Mesenchymal stem cell (in vitro differentiated cells and primary cell): ENCODE measurements at regions not wholly inside any gene's neighbourhood (a gene's known extent, or its start where the extent isn't known, plus 50 kb on each side); places are given as distances from the start of the nearest gene placed in this dataset.
"Not testable (repeated sequence)": the region's sequence is repeated elsewhere in the genome, so short reads cannot be mapped to it uniquely, and the experiment has no call there.

ENCODE experiments used
- DNase-seq: peaks from one replicate; pipeline ENCODE4 v3.0.0-alpha.2; 2013
- H2AFZ ChIP-seq: one replicate; pipeline ENCODE4 v1.6.1; 2013; ENCODE audit warnings: low read depth, mild to moderate bottlenecking, control low read depth, inconsistent platforms, low read length, moderate library complexity
- H2AK5ac ChIP-seq: 2 replicates; pipeline ENCODE4 v1.6.1; 2013; ENCODE audit warnings: low read length, moderate library complexity, mild to moderate bottlenecking, inconsistent platforms; ENCODE audit not compliant: severe bottlenecking
- H2BK120ac ChIP-seq: one replicate; pipeline ENCODE4 v1.6.1; 2013; ENCODE audit warnings: low read depth, mild to moderate bottlenecking, inconsistent platforms, low read length, moderate library complexity
- H2BK12ac ChIP-seq, 2 experiments: one replicate each; pipeline ENCODE4 v1.6.1; 2013; ENCODE audit warnings: inconsistent platforms in 2 of 2, low read length in 2 of 2, mild to moderate bottlenecking in 2 of 2, moderate library complexity in 2 of 2, control low read depth in 1 of 2
- H2BK15ac ChIP-seq: one replicate; pipeline ENCODE4 v1.6.1; 2013; ENCODE audit warnings: mild to moderate bottlenecking, low read depth, inconsistent platforms; ENCODE audit not compliant: poor library complexity, severe bottlenecking
- H2BK5ac ChIP-seq: 2 replicates; pipeline ENCODE4 v1.6.1; 2013; ENCODE audit warnings: low read depth, mild to moderate bottlenecking, low read length, control low read depth, inconsistent platforms; ENCODE audit not compliant: poor library complexity, severe bottlenecking
- H3K14ac ChIP-seq, 2 experiments: one replicate each; pipeline ENCODE4 v1.6.1; 2013; ENCODE audit warnings: inconsistent platforms in 2 of 2, low read length in 2 of 2, control low read depth in 1 of 2, mild to moderate bottlenecking in 1 of 2, moderate library complexity in 1 of 2
- H3K18ac ChIP-seq, 2 experiments: one replicate each; pipeline ENCODE4 v1.6.1; 2013; ENCODE audit warnings: inconsistent platforms in 2 of 2, low read length in 2 of 2, control low read depth in 1 of 2, low read depth in 1 of 2, mild to moderate bottlenecking in 1 of 2
- H3K23ac ChIP-seq, 2 experiments: one replicate each; pipeline ENCODE4 v1.6.1; 2013; ENCODE audit warnings: inconsistent platforms in 2 of 2, low read length in 2 of 2, mild to moderate bottlenecking in 2 of 2, moderate library complexity in 2 of 2, control low read depth in 1 of 2
- H3K27ac ChIP-seq: 2 replicates; pipeline ENCODE4 v1.5.1; 2013; ENCODE audit warnings: mild to moderate bottlenecking, moderate library complexity, low read length, control low read depth, inconsistent platforms; ENCODE audit not compliant: poor library complexity, severe bottlenecking
- H3K27me3 ChIP-seq, 2 experiments: 2 replicates each; pipeline versions ENCODE4 v1.6.1 to v1.7.0; 2013; ENCODE audit warnings: low read length in 2 of 2, mild to moderate bottlenecking in 2 of 2, moderate library complexity in 2 of 2, control low read depth in 1 of 2, inconsistent platforms in 1 of 2; ENCODE audit not compliant: control insufficient read depth in 1 of 2, insufficient read depth in 1 of 2
- H3K36me3 ChIP-seq, 2 experiments: 2 replicates each; pipeline versions ENCODE4 v1.6.1 to v1.7.0; 2013; ENCODE audit warnings: low read length in 2 of 2, control low read depth in 1 of 2, inconsistent platforms in 1 of 2, low read depth in 1 of 2, mild to moderate bottlenecking in 1 of 2; ENCODE audit not compliant: insufficient read depth in 2 of 2, control insufficient read depth in 1 of 2
- H3K4ac ChIP-seq, 2 experiments: one replicate each; pipeline ENCODE4 v1.6.1; 2013; ENCODE audit warnings: inconsistent platforms in 2 of 2, low read length in 2 of 2, mild to moderate bottlenecking in 2 of 2, moderate library complexity in 2 of 2, control low read depth in 1 of 2, low read depth in 1 of 2
- H3K4me1 ChIP-seq: 2 replicates; pipeline ENCODE4 v1.6.1; 2013; ENCODE audit warnings: low read depth, low read length, control low read depth; ENCODE audit not compliant: control insufficient read depth, insufficient read depth
- H3K4me2 ChIP-seq: 2 replicates; pipeline ENCODE4 v1.6.1; 2013; ENCODE audit warnings: low read length, mild to moderate bottlenecking, inconsistent platforms; ENCODE audit not compliant: poor library complexity, severe bottlenecking
- H3K4me3 ChIP-seq, 2 experiments: 2 replicates each; pipeline versions ENCODE4 v1.5.1 to v1.7.0; 2013; ENCODE audit warnings: low read length in 2 of 2, mild to moderate bottlenecking in 2 of 2, control low read depth in 1 of 2, low read depth in 1 of 2; ENCODE audit not compliant: insufficient read depth in 1 of 2
- H3K79me1 ChIP-seq: replicated peaks from 2 replicates; pipeline ENCODE4 v1.6.1; 2013; ENCODE audit warnings: mild to moderate bottlenecking, control low read depth, low read length, inconsistent platforms; ENCODE audit not compliant: poor library complexity, severe bottlenecking
- H3K9ac ChIP-seq: 2 replicates; pipeline ENCODE4 v1.7.0; 2013; ENCODE audit warnings: mild to moderate bottlenecking, low read length, moderate library complexity
- H3K9me3 ChIP-seq: 2 replicates; pipeline ENCODE4 v1.7.0; 2013; ENCODE audit warnings: mild to moderate bottlenecking, low read length; ENCODE audit not compliant: control insufficient read depth
- H4K8ac ChIP-seq: one replicate; pipeline ENCODE4 v1.6.1; 2013; ENCODE audit warnings: inconsistent platforms, mild to moderate bottlenecking, low read length, moderate library complexity
- H4K91ac ChIP-seq: one replicate; pipeline ENCODE4 v1.6.1; 2013; ENCODE audit warnings: mild to moderate bottlenecking, low read length, inconsistent platforms
- WGBS: methylation state at CpG from one replicate; pipeline ENCODE4 v1.1.7; 2013; ENCODE audit warnings: mixed read lengths; 5-methylcytosine and 5-hydroxymethylcytosine counted together

- not testable (repeated sequence) for H3K9me3 ChIP-seq, H3K9ac ChIP-seq, H3K27me3 ChIP-seq, H2BK12ac ChIP-seq, H2BK5ac ChIP-seq, H2AK5ac ChIP-seq, H3K4me1 ChIP-seq, H2BK15ac ChIP-seq, H3K4me3 ChIP-seq, H3K79me1 ChIP-seq, H2AFZ ChIP-seq, H3K4ac ChIP-seq, H3K36me3 ChIP-seq, H3K23ac ChIP-seq, H3K4me2 ChIP-seq, H4K91ac ChIP-seq, H3K18ac ChIP-seq, H2BK120ac ChIP-seq, H3K27ac ChIP-seq, H3K14ac ChIP-seq, H4K8ac ChIP-seq
- peak; percentile 76 for DNase-seq
- WGBS: 95% methylated on average over 3 of the region's 3 CpGs
Measured at GRCh38 chr13:44666538-44666937, 90.4 kb upstream of the TSC22D1 start.

GRCh38 chr13:44664308-44664707 lies 88.2 kb upstream of the TSC22D1 start:
- Histone ChIP-seq H3K4ac (no peak overlapping the region), H4K91ac (no peak overlapping the region), H2BK15ac (no peak overlapping the region), H3K9ac (no peak overlapping the region), H2BK12ac (no peak overlapping the region), H3K4me1 (peaks cover 7% of the 10 kb centered on the region), H3K18ac (no peak overlapping the region), H3K4me2 (no peak overlapping the region), H3K27ac (no peak overlapping the region), H3K14ac (no peak overlapping the region), H3K23ac (no peak overlapping the region), H3K79me1 (no peaks in the 10 kb centered on the region), H3K36me3 (no peaks in the 10 kb centered on the region), H3K4me3 (no peak overlapping the region), H2AFZ (no peak overlapping the region), H2BK120ac (no peak overlapping the region), H4K8ac (no peak overlapping the region), H2BK5ac (no peak overlapping the region), H3K9me3 (no peaks in the 10 kb centered on the region), H3K27me3 (no peaks in the 10 kb centered on the region), H2AK5ac (no peak overlapping the region)
- no peak for DNase-seq
- 100% methylated on average over 1 of the region's 1 CpG for WGBS

GRCh38 chr13:44662515-44662914 lies 86.4 kb upstream of the TSC22D1 start:
- H3K36me3 ChIP-seq: no peaks in the 10 kb centered on the region
- H4K8ac ChIP-seq: no peak overlapping the region
- no peak overlapping the region for H2BK5ac ChIP-seq
- H3K79me1 ChIP-seq: no peaks in the 10 kb centered on the region
- peaks cover 5% of the 10 kb centered on the region for H3K4me1 ChIP-seq
- no peak for DNase-seq
- no peak overlapping the region for H3K4me3 ChIP-seq
- H3K27me3 ChIP-seq: no peaks in the 10 kb centered on the region
- no peak overlapping the region for H2AFZ ChIP-seq
- H2BK15ac ChIP-seq: no peak overlapping the region
- H3K14ac ChIP-seq: no peak overlapping the region
- H2BK120ac ChIP-seq: no peak overlapping the region
- no peak overlapping the region for H3K4ac ChIP-seq
- H3K9me3 ChIP-seq: no peaks in the 10 kb centered on the region
- no peak overlapping the region for H4K91ac ChIP-seq
- H3K4me2 ChIP-seq: no peak overlapping the region
- H2AK5ac ChIP-seq: no peak overlapping the region
- no peak overlapping the region for H3K27ac ChIP-seq
- WGBS: no CpG with 5 or more reads among the region's 3 CpGs
- H3K18ac ChIP-seq: no peak overlapping the region
- no peak overlapping the region for H2BK12ac ChIP-seq
- H3K23ac ChIP-seq: no peak overlapping the region
- H3K9ac ChIP-seq: no peak overlapping the region

- Histone ChIP-seq H3K27me3 (no peaks in the 10 kb centered on the region), H3K4me3 (no peak overlapping the region), H3K36me3 (no peaks in the 10 kb centered on the region), H3K79me1 (no peaks in the 10 kb centered on the region), H3K9me3 (no peaks in the 10 kb centered on the region), H3K14ac (no peak overlapping the region), H2BK12ac (no peak overlapping the region), H3K18ac (no peak overlapping the region), H3K4ac (no peak overlapping the region), H2BK5ac (no peak overlapping the region), H3K4me1 (peaks cover 4% of the 10 kb centered on the region), H3K23ac (no peak overlapping the region), H3K27ac (no peak overlapping the region), H3K9ac (no peak overlapping the region), H3K4me2 (no peak overlapping the region), H4K8ac (no peak overlapping the region), H2AK5ac (no peak overlapping the region), H2AFZ (no peak overlapping the region), H4K91ac (no peak overlapping the region), H2BK120ac (no peak overlapping the region), H2BK15ac (no peak overlapping the region)
- 86% methylated on average over 3 of the region's 3 CpGs for WGBS
- DNase-seq: no peak
Measured at GRCh38 chr13:44661936-44662335, 85.8 kb upstream of the TSC22D1 start.
